ENCODE measurements at regions not wholly inside any gene's neighbourhood (a gene's known extent, or its start where the extent isn't known, plus 50 kb on each side); places are given as distances from the start of the nearest gene placed in this dataset.
"Not testable (repeated sequence)": the region's sequence is repeated elsewhere in the genome, so short reads cannot be mapped to it uniquely, and the experiment has no call there.

DNA sequence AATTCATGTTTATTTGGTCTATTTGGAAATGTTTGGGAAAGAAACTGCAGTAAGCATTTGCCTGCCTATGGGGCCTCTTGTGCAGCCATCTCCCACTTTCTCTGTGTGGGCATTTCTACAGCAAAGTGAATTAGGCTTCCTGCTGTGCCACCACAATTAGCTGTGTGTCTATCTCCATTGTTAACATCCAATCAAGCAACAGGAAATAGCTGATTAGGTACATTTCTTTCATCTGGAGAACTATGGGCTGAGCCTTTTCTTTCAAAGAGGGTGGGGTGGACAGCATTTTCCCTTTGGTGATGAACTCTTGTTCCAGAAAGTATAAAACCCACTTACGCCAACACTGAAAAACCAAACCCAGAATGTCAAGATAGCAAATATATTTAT is 640.0 kb downstream of the ACTR3B start:
- H3K27ac Mint-ChIP-seq, result no peak overlapping the region
- no peaks in the 10 kb centered on the region for H3K36me3 Mint-ChIP-seq
- no peaks in the 10 kb centered on the region for H3K4me1 Mint-ChIP-seq
- H3K9me3 Mint-ChIP-seq, result peaks cover 5% of the 10 kb centered on the region
- H3K27me3 Mint-ChIP-seq, result no peaks in the 10 kb centered on the region
- H3K4me3 Mint-ChIP-seq, result no peak overlapping the region
- no peak for ATAC-seq

DNA sequence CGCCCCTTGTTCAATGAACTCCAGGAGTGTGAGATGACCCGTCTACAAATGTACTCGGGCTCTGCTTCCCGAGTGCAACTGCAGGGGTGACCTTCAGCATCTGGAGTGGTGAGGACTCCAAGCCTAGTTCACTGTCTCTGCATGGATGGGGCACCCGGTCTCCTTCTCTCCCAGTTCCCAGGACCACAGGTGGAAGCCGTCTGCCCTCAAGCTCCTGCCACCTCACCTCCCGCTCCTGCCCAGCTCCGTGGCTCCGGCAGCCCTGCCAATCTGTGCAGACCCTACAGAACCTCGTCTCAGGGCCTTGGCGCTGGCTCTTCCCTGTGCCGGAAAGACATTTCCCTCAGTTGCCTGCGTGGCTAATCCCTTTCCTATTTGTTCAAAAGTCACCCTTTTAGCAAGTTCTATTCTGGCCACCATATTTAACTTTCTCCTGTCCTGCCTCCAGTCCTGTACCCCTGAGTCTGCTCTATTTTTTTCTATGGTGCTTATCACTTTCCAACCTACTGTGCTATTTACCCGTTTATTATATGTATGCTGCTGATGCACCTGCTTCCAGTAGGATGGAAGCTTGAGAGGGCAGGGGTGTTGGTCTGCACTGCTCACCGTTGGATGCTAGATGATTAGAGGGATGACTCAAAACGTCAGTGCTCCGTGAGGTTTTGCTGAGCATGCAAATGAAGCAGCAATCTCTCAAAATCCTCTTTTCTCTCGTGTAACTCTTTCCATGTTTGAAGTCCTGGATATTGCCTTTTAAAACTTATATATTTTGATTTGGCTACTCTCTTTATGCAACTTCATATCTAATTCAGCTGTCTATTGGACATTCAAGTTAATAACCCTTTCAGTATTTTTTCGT is 641.4 kb downstream of the ACTR3B start:
- Mint-ChIP-seq H3K9me3 (peaks cover 5% of the 10 kb centered on the region), H3K27me3 (no peaks in the 10 kb centered on the region), H3K4me3 (no peak overlapping the region), H3K36me3 (no peaks in the 10 kb centered on the region), H3K4me1 (no peaks in the 10 kb centered on the region), H3K27ac (no peak overlapping the region)
- ATAC-seq, result no peak

DNA sequence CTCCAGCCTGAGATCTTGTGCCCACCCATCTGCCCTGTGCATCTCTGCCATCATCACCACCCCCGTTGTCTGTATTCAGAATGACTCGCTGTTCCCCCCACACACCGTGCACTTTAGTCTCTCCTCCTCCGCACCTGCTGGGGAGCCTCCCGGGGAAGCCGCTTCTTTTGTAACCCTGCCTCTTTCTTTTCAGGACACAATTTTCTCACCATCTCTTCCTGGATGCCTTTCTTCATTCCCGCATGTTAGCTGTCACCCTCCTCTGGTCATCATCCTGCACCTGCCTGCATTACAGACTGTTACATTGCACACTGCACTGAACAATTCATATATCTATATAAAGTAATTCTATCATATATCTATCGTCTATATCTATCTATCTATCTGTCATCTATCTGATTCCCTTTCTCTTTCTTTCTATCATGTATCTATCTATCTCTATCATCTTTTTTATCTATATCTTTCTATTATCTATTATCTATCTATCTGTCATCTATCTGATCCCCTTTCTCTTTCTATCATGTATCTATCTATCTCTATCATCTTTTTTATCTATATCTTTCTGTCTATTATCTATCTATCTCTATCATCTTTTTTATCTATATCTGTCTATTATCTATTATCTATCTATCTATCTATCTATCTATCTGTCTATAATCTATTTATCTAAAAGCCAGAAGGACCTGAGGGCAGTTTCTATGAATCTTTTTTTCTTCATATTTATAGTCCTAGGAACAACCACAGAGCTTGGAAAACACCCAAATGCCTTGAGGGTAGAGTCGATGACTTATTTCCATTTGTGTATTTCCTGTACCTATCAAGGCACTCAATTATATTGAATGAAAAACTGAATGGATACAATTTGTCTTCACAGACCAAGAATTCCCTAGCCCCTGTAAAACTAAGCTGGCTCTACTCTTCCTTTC is 642.5 kb downstream of the ACTR3B start:
- no peak overlapping the region for H3K4me3 Mint-ChIP-seq
- no peak for ATAC-seq
- no peaks in the 10 kb centered on the region for H3K27me3 Mint-ChIP-seq
- no peaks in the 10 kb centered on the region for H3K4me1 Mint-ChIP-seq
- H3K9me3 Mint-ChIP-seq, result peaks cover 5% of the 10 kb centered on the region
- no peaks in the 10 kb centered on the region for H3K36me3 Mint-ChIP-seq
- no peak overlapping the region for H3K27ac Mint-ChIP-seq

DNA sequence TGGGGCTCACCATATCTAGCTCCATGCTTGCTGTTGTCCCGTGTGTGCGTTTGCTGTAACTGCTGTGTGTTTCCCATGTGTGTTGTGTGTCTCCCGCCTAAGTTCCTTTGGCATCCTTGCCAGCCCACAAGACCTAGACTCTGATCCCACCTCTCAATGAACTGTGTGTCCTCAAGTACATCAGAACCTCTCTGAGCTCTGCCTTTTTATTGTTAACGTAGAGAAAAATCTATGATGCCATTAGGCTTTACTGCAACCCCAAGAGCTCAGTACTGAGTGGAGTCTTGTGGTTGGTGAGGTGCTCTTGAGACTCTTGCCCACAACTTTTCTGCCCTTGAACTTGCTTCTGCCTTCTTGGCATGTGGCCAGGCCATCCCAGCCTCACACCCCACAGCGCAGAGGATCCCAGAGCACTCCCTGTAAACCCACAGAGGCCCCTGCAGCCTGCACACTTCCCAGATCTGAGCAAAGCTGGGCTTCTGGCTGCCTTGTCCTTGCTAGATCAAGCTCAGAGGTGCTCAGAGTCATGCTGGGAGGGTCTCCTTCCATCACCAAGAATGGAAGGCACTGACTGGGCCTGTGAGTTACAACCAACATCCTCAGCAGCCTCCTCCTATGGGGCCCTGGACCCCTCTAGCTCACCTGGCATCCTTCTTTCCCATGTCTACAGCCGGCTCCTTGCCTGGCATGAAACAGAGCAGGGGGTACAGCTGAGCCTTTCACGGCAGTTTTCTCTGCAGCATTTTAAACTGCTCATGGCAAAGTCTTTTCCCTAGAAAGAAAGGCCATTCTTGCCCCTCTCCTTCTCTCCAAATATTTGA is 643.4 kb downstream of the ACTR3B start:
- Mint-ChIP-seq H3K27me3 (no peaks in the 10 kb centered on the region), H3K4me3 (no peak overlapping the region), H3K9me3 (peaks cover 5% of the 10 kb centered on the region), H3K4me1 (no peaks in the 10 kb centered on the region), H3K36me3 (no peaks in the 10 kb centered on the region), H3K27ac (no peak overlapping the region)
- ATAC-seq, result no peak

DNA sequence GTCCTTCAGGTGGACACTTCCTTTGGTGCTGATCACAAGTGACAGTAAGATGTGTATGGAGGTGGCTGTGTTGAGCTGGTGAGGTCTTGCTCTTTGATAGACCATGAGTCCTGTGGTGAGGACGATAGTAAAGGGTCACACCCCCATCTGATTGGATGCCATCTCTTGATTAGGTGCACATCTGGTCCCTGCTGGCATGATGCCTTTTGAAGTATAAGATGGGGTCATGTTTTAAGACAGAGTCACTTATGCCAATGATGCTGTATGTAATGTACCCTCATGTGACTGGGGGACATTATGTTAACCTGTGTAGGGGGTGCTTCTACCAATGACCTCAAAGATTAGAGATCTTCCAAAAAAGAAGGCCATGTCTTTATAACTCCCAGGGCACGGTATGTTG is 644.6 kb downstream of the ACTR3B start:
- no peak for ATAC-seq

DNA sequence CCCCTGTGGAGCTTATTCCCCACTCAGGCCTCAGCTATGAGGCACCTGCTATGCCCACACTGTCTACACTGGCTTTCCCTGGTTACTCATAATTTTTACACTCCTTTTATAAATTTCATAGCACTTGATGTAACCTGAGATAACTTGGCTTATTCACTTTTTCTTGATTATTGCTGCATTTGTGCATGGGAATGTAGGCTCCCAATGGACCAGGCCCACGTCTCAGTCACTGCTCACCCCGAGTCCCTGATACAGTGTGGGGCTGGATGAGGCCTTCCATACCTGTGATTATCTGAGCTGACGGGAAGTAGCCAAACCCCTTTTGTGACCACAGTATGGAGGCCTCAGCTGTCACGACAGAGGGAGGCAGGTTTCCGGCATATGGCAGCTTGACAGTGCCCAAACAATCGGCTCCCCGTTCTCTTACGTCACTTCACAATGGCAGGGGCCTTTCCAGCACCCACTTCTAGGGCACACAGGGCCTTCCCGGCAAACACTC is 645.3 kb downstream of the ACTR3B start:
- Mint-ChIP-seq H3K27ac (no peak overlapping the region), H3K9me3 (peaks cover 9% of the 10 kb centered on the region), H3K36me3 (no peaks in the 10 kb centered on the region), H3K27me3 (no peaks in the 10 kb centered on the region), H3K4me3 (no peak overlapping the region), H3K4me1 (no peaks in the 10 kb centered on the region)
- no peak for ATAC-seq

More for the DNA sequence above, 644.6 kb downstream of the ACTR3B start:
- H3K9me3 Mint-ChIP-seq, result peaks cover 9% of the 10 kb centered on the region
- no peaks in the 10 kb centered on the region for H3K36me3 Mint-ChIP-seq
- no peak overlapping the region for H3K4me3 Mint-ChIP-seq
- H3K4me1 Mint-ChIP-seq, result no peaks in the 10 kb centered on the region
- no peaks in the 10 kb centered on the region for H3K27me3 Mint-ChIP-seq
- no peak overlapping the region for H3K27ac Mint-ChIP-seq

DNA sequence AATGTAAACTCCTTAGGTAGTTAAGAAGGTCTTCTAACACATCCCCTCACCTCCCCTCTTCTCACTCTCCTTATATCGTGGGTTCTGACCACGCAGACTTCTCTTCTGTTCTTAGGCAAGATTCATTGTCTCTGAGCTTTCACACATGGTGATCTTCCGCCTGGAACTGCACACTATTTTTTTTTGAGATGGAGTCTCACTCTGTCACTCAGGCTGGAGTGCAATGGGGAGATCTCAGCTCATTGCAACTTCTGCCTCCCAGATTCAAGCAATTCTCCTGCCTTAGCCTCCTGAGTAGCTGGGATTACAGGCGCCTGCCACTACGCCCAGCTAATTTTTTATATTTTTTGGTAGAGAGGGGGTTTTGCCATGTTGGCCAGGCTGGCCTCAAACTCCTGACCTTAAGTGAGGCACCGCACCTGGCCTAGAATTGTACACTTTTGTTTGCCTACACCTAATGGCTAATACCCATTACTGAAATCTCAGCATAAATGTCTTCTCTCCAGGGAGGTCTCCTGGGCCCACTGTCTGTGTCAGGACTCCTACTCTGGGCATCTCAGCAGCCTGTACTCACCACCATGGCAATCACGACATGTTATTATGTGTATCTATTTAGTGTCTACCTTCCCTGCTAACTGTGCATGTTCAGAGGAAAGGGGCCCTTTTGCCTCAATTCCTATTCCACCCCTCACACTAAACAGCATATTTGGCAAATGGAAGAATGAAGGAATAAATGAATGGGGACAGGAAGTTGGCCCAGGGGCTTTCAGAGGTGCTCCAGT is 646.3 kb upstream of the DPP6 start:
- Mint-ChIP-seq H3K27ac (no peak overlapping the region), H3K4me3 (no peak overlapping the region), H3K9me3 (peaks cover 12% of the 10 kb centered on the region), H3K27me3 (no peaks in the 10 kb centered on the region), H3K4me1 (no peaks in the 10 kb centered on the region), H3K36me3 (no peaks in the 10 kb centered on the region)
- no peak for ATAC-seq

DNA sequence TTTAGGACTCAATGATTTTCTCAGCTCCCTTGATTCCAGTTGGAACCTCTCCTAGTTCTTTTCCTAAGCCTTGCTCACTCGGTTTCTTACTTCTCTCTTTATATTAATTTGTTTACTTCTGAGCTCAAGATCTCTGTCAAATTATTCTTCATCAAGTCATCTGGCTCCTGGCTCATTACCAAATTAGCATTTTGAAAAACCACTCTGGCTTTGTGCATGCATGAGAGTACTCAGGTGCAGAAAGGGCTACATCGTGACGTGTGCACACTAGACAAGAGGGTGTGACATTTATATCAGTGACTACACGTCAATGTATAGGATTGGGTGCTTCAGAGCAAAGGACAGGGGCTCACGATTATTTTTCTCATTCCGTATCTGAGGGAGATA is 645.7 kb upstream of the DPP6 start:
- no peaks in the 10 kb centered on the region for H3K27me3 Mint-ChIP-seq
- no peaks in the 10 kb centered on the region for H3K36me3 Mint-ChIP-seq
- no peak overlapping the region for H3K4me3 Mint-ChIP-seq
- ATAC-seq, result no peak
- H3K4me1 Mint-ChIP-seq, result no peaks in the 10 kb centered on the region
- H3K9me3 Mint-ChIP-seq, result peaks cover 15% of the 10 kb centered on the region
- no peak overlapping the region for H3K27ac Mint-ChIP-seq

DNA sequence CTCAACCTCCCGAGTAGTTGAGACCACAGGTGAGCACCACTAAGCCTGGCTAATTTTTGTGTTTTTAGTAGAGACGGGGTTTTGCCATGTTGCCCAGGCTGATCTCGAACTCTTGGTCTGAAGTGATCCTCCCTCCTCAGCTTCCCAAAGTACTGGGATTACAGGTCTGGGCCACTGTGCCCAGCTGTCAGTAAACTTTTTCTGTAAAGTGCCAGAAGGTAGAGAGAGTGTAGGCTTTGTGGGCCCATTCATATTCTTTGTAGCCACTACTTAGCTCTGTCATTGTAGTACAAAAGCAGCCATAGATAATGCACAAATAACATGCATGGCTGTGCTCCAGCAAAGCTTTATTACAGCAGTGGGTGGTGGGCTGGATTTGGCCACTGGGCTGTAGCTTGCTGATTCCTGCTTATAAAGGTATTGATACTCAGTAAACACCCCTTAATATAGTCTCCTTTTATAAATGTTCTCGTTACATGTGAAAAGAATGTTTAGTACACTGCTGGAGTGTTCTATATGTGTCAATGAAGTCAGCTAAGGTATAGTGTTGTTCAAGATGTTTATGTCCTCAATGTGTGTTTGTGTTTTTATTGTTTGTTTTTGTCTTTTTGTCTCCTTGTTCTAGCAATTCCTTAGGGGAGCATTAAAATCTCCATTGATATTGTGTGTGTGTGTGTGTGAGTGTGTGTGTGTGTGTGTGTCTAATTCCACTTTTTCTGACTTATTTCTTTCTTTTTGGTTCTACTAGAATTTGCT is 644.7 kb upstream of the DPP6 start:
- Mint-ChIP-seq H3K36me3 (no peaks in the 10 kb centered on the region), H3K27ac (no peak overlapping the region), H3K4me3 (no peak overlapping the region), H3K4me1 (no peaks in the 10 kb centered on the region), H3K9me3 (peaks cover 10% of the 10 kb centered on the region), H3K27me3 (no peaks in the 10 kb centered on the region)
- no peak for ATAC-seq

DNA sequence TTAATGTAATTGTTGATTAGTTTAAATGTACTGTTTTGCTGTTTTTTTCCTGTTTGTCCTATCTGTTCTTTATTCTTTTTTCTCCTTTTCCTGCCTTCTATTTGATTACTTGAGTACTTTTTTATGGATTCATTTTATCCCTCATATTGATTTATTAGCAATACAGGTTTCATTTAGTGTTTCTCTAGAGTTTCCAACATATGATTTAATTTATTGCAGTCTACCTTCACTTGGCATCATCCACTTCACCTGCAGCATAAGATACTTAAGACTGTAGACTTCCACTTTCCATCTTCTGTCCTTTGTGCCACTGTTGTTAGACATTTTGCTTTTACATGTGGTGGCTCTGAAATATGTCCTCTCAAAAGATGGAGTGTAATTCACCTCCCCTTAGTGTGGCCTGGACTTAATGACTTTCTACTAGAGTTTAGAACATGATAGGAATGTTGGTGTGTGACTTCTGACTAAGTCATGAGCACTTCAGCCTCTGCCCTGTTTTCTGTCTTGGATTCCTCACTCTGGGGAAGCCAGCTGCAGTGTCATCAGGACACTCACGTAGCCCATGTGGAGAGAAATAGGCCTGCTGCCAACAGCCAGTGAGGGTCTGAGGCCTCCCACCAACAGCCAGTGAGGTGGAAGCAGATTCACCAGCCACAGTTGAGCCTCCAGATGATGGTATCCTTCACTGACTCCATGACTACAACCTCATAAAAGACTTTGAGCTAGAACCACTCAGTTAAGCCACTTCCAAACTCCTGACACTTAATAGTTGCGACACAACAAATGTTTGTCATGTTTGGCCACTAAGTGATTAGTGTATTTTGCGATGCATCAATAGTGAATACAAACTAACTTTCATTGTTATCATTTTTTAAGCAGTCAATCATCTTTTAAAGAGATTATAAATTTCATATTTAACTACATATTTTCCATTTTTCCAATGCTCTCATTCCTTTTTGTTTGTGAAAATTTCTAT is 643.5 kb upstream of the DPP6 start:
- H3K9me3 Mint-ChIP-seq, result peaks cover 18% of the 10 kb centered on the region

DNA sequence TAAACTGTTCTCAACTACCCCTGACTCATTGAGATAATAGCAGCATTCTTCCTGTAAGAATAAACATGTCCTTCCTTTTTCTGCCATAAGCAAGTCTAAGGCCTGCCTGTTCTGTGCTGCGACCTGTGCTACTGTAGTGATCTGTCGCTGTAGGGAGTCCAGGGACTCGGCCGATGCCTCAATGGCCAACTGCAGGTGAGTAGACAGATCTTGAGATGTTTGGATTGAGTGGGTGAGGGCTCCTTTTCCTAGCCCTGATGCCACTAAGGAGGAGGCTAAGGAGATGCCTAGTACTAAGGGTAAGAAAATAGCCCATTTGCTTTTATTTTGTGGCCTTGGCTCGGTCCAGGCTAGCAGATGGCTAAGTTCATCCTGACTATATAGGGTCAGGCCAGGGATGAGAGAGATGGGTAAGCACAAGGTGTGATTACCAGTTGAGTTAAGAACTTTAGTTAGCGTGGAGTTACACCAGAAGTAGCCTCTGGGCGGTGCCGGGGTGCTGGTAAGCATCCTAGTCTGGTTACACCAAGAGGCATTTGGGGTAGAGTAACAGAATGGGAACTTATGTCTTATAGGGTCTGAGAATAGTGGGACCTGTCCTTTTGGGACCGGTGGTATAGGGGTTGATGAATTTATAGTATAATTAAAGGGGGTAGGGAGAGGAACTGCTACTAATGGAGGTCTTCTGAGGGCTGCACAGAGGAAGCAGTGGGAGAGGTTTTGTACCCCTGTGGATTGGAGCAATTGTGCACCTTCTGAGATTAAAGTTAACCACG is 642.4 kb upstream of the DPP6 start:
- not testable (repeated sequence) for H3K27ac Mint-ChIP-seq, H3K4me3 Mint-ChIP-seq, H3K27me3 Mint-ChIP-seq, H3K36me3 Mint-ChIP-seq, ATAC-seq, H3K4me1 Mint-ChIP-seq
- peaks cover 18% of the 10 kb centered on the region for H3K9me3 Mint-ChIP-seq

More for the DNA sequence above, 643.5 kb upstream of the DPP6 start:
- no peak overlapping the region for H3K27ac Mint-ChIP-seq
- H3K4me1 Mint-ChIP-seq, result no peaks in the 10 kb centered on the region
- no peaks in the 10 kb centered on the region for H3K27me3 Mint-ChIP-seq
- H3K36me3 Mint-ChIP-seq, result no peaks in the 10 kb centered on the region
- no peak for ATAC-seq
- no peak overlapping the region for H3K4me3 Mint-ChIP-seq

DNA sequence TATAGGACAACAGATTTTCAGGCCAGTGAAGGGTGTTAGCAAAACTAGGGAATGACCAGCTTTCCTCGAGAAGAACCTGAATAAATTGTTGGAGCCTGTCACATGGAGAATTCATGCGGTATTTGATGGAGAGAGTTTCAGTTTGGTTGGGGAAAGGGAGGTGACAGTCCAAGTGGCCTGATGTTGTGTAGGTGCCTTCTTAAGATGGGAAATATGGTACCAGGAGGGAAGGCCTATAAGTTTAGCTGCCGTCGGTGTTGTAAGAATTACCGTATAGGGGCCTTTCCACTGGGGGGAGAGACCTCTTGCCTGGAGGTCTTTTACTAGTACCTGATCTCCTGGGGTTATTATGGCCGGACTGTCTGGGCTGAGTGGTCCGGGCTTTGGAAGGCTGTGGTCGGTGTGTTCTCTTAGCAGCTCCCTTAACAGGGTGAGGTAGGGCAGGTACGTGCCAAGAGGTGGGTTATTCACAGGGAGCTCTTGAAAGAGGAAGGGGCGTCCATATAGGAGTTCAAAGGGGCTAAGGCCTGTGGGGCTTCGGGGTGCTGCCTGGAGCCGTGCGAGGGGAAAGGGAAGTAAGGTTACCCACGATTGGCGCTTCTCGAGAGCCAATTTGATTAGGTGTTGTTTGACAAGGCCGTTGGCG is 641.1 kb upstream of the DPP6 start:
- peaks cover 18% of the 10 kb centered on the region for H3K9me3 Mint-ChIP-seq
- H3K27ac Mint-ChIP-seq, H3K36me3 Mint-ChIP-seq, ATAC-seq, H3K27me3 Mint-ChIP-seq, H3K4me3 Mint-ChIP-seq, H3K4me1 Mint-ChIP-seq: not testable (repeated sequence)
